ENCODE measurements at regions not wholly inside any gene's neighbourhood (a gene's known extent, or its start where the extent isn't known, plus 50 kb on each side); places are given as distances from the start of the nearest gene placed in this dataset.

GRCh38 chrX:22516893-22517292 is 244.2 kb downstream of the CBLL2 start:
- H3K4me3 ChIP-seq (replicated peaks; ENCODE audit: low read depth, low read length) = no peak overlapping the region
- no peak for DNase-seq (ENCODE audit: low read depth)
- no peak for TF ChIP-seq CTCF (IDR thresholded peaks at IDR 0.05; ENCODE audit: low read length, missing control alignments)

GRCh38 chrX:22520128-22520828 is 247.6 kb downstream of the CBLL2 start:
- no peak for DNase-seq (ENCODE audit: low read depth)
- TF ChIP-seq CTCF (IDR thresholded peaks at IDR 0.05; ENCODE audit: low read length, missing control alignments) = no peak
- H3K4me3 ChIP-seq (replicated peaks; ENCODE audit: low read depth, low read length) = no peak overlapping the region

GRCh38 chrX:22526339-22526738 is 253.6 kb downstream of the CBLL2 start:
- peak; percentile 67 for DNase-seq (ENCODE audit: low read depth)
- no peak for TF ChIP-seq CTCF (IDR thresholded peaks at IDR 0.05; ENCODE audit: low read length, missing control alignments)
- no peak overlapping the region for H3K4me3 ChIP-seq (replicated peaks; ENCODE audit: low read depth, low read length)

- TF ChIP-seq CTCF (IDR thresholded peaks at IDR 0.05; ENCODE audit: low read length, missing control alignments) = no peak
- DNase-seq (ENCODE audit: low read depth) = no peak
- no peak overlapping the region for H3K4me3 ChIP-seq (replicated peaks; ENCODE audit: low read depth, low read length)
Measured at GRCh38 chrX:22527302-22527701, 254.6 kb downstream of the CBLL2 start.

GRCh38 chrX:22533898-22534297 is 261.2 kb downstream of the CBLL2 start:
- H3K4me3 ChIP-seq (replicated peaks; ENCODE audit: low read depth, low read length) = no peak overlapping the region
- no peak for DNase-seq (ENCODE audit: low read depth)
- no peak for TF ChIP-seq CTCF (IDR thresholded peaks at IDR 0.05; ENCODE audit: low read length, missing control alignments)

- DNase-seq (ENCODE audit: low read depth) = peak; percentile 75
- TF ChIP-seq CTCF (IDR thresholded peaks at IDR 0.05; ENCODE audit: low read length, missing control alignments) = no peak
- no peak overlapping the region for H3K4me3 ChIP-seq (replicated peaks; ENCODE audit: low read depth, low read length)
Measured at GRCh38 chrX:22534643-22535042, 261.9 kb downstream of the CBLL2 start.

GRCh38 chrX:22536746-22537304 is 264.1 kb downstream of the CBLL2 start:
- DNase-seq (ENCODE audit: low read depth) = no peak
- no peak for TF ChIP-seq CTCF (IDR thresholded peaks at IDR 0.05; ENCODE audit: low read length, missing control alignments)
- no peak overlapping the region for H3K4me3 ChIP-seq (replicated peaks; ENCODE audit: low read depth, low read length)

All from fibroblast of pulmonary artery (primary cell).